WTC11 (cell line): ENCODE measurements at regions not wholly inside any gene's neighbourhood (a gene's known extent, or its start where the extent isn't known, plus 50 kb on each side); places are given as distances from the start of the nearest gene placed in this dataset.

Experiments
- ATAC-seq: fragments of 200-7000 bp; cut with Tn5 transposase; 2 replicates; pipeline ENCODE4 v1.10.0; 2021; ENCODE audit warnings: mild to moderate bottlenecking, moderate library complexity
- CTCF ChIA-PET: fragments of 300-600 bp; sonication (Branson Sonifier 250); formaldehyde crosslinking; loops from one replicate; lab custom pipeline; 2021; ENCODE audit warnings: antibody characterized with exemption; lab: Charles Lee
- POLR2A ChIA-PET: fragments of 350-600 bp; sonication (Branson Sonifier 250); formaldehyde crosslinking; loops from one replicate; lab custom pipeline; 2021; ENCODE audit warnings: antibody characterized with exemption; lab: Charles Lee
- DNase-seq: peaks from one replicate; pipeline ENCODE4 v3.0.0; 2021; ENCODE audit warnings: low spot score
- H3K27ac Mint-ChIP-seq: 2 replicates; pipeline ENCODE4 v1.8.0; 2021; ENCODE audit warnings: mixed read lengths
- H3K27me3 Mint-ChIP-seq: 2 replicates; pipeline ENCODE4 v1.8.0; 2021; ENCODE audit warnings: low read depth, mild to moderate bottlenecking, moderate library complexity, mixed read lengths
- H3K36me3 Mint-ChIP-seq: 2 replicates; pipeline ENCODE4 v1.8.0; 2021; ENCODE audit warnings: mixed read lengths
- H3K4me1 Mint-ChIP-seq: 2 replicates; pipeline ENCODE4 v1.8.0; 2022; ENCODE audit warnings: mixed read lengths
- H3K4me3 Mint-ChIP-seq: 2 replicates; pipeline ENCODE4 v1.8.0; 2021; ENCODE audit warnings: mild to moderate bottlenecking, moderate library complexity, mixed read lengths
- H3K9me3 Mint-ChIP-seq: 2 replicates; pipeline ENCODE4 v1.8.0; 2021; ENCODE audit warnings: mixed read lengths
- CBFB ChIP-seq: sonication (generic); formaldehyde crosslinking; IDR thresholded peaks from 2 replicates; pipeline ENCODE4 v1.8.1; 2022; ENCODE audit warnings: mild to moderate bottlenecking, low read depth, missing genetic modification reagents
- CREM ChIP-seq: sonication (generic); formaldehyde crosslinking; IDR thresholded peaks from 2 replicates; pipeline ENCODE4 v1.8.1; 2022; ENCODE audit warnings: mild to moderate bottlenecking, missing genetic modification reagents, moderate library complexity
- ELF4 ChIP-seq: sonication (generic); formaldehyde crosslinking; IDR thresholded peaks from 2 replicates; pipeline ENCODE4 v1.8.1; 2022; ENCODE audit warnings: low read depth, mild to moderate bottlenecking, moderate library complexity, missing genetic modification reagents
- JUN ChIP-seq: sonication (generic); formaldehyde crosslinking; IDR thresholded peaks from 2 replicates; pipeline ENCODE4 v1.8.0; 2023; ENCODE audit warnings: mild to moderate bottlenecking, missing genetic modification reagents
- NFATC4 ChIP-seq: fragments of 250-450 bp; sonication (Bioruptor Pico); IDR thresholded peaks from 2 replicates; pipeline ENCODE4 v1.9.0; 2021; ENCODE audit warnings: mild to moderate bottlenecking
- TCF7 ChIP-seq: sonication (generic); formaldehyde crosslinking; IDR thresholded peaks from 2 replicates; pipeline ENCODE4 v1.8.0; 2022; ENCODE audit warnings: mild to moderate bottlenecking, low read depth, missing genetic modification reagents, moderate library complexity
- TEAD4 ChIP-seq: sonication (generic); formaldehyde crosslinking; IDR thresholded peaks from 2 replicates; pipeline ENCODE4 v1.8.0; 2022; ENCODE audit warnings: mild to moderate bottlenecking, missing genetic modification reagents
- ZBTB21 ChIP-seq: sonication (generic); formaldehyde crosslinking; IDR thresholded peaks from 2 replicates; pipeline ENCODE4 v1.8.1; 2023; ENCODE audit warnings: mild to moderate bottlenecking, missing genetic modification reagents, borderline replicate concordance
- ZNF219 ChIP-seq: sonication (generic); formaldehyde crosslinking; IDR thresholded peaks from 2 replicates; pipeline ENCODE4 v1.8.0; 2023; ENCODE audit warnings: missing genetic modification reagents, mild to moderate bottlenecking, borderline replicate concordance
- ZNF232 ChIP-seq: sonication (generic); formaldehyde crosslinking; IDR thresholded peaks from 2 replicates; pipeline ENCODE4 v1.8.0; 2022; ENCODE audit warnings: mild to moderate bottlenecking, missing genetic modification reagents
- ZNF263 ChIP-seq: sonication (generic); formaldehyde crosslinking; IDR thresholded peaks from 2 replicates; pipeline ENCODE4 v1.8.1; 2022; ENCODE audit warnings: low read depth, mild to moderate bottlenecking, moderate library complexity, missing genetic modification reagents
- TF ChIP-seq, protein P1 (sequence below): sonication (generic); formaldehyde crosslinking; IDR thresholded peaks from 2 replicates; pipeline ENCODE4 v1.8.0; 2023; ENCODE audit warnings: missing genetic modification reagents, mild to moderate bottlenecking, borderline replicate concordance
- TF ChIP-seq, protein P2 (sequence below): sonication (generic); formaldehyde crosslinking; IDR thresholded peaks from 2 replicates; pipeline ENCODE4 v1.8.1; 2022; ENCODE audit warnings: missing genetic modification reagents, borderline replicate concordance
- TF ChIP-seq, protein P3 (sequence below): fragments of 250-450 bp; sonication (Bioruptor Pico); IDR thresholded peaks from 2 replicates; pipeline ENCODE4 v1.8.0; 2021; ENCODE audit warnings: mild to moderate bottlenecking
- TF ChIP-seq, protein P4 (sequence below): fragments of 250-450 bp; sonication (Bioruptor Pico); IDR thresholded peaks from 2 replicates; pipeline ENCODE4 v1.9.0; 2021; ENCODE audit warnings: mild to moderate bottlenecking
- TF ChIP-seq, protein P5 (sequence below): sonication (generic); formaldehyde crosslinking; IDR thresholded peaks from 2 replicates; pipeline ENCODE4 v1.8.0; 2022; ENCODE audit warnings: missing genetic modification reagents

DNA sequence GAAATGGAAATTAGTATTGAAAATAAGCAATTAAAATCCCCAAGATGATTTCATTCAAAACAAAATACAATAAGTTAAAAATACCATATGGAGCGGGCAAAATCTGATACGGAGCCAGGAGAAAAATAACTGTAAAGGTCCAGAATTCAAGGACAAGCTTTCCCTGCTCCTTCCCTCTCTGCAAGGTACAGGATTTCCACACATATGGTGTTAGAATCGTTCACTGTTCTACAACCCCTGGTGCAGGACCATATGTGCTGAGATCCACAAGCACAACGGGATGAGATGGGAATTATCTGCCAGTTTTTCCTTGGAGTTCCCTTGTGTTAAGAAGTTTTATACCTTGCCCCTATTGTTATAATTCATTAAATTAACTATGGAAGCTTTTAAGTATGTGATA lies 94.7 kb upstream of the DMAC1 start:
- H3K4me1 Mint-ChIP-seq = peaks cover 4% of the 10 kb centered on the region; the same call in 1 of the 2 replicates
- POLR2A ChIA-PET = no interaction called here
- peaks cover 7% of the 10 kb centered on the region for H3K36me3 Mint-ChIP-seq
- CTCF ChIA-PET = no interaction called here
- DNase-seq (no peak), ATAC-seq (no peak)
- no peaks in the 10 kb centered on the region for H3K27me3 Mint-ChIP-seq
- H3K9me3 Mint-ChIP-seq = peaks cover 13% of the 10 kb centered on the region
- TF ChIP-seq ELF4 (CRISPR knock-in tag) = no peak
- TF ChIP-seq JUN (CRISPR knock-in tag) = no peak
- TF ChIP-seq, protein P1, sequence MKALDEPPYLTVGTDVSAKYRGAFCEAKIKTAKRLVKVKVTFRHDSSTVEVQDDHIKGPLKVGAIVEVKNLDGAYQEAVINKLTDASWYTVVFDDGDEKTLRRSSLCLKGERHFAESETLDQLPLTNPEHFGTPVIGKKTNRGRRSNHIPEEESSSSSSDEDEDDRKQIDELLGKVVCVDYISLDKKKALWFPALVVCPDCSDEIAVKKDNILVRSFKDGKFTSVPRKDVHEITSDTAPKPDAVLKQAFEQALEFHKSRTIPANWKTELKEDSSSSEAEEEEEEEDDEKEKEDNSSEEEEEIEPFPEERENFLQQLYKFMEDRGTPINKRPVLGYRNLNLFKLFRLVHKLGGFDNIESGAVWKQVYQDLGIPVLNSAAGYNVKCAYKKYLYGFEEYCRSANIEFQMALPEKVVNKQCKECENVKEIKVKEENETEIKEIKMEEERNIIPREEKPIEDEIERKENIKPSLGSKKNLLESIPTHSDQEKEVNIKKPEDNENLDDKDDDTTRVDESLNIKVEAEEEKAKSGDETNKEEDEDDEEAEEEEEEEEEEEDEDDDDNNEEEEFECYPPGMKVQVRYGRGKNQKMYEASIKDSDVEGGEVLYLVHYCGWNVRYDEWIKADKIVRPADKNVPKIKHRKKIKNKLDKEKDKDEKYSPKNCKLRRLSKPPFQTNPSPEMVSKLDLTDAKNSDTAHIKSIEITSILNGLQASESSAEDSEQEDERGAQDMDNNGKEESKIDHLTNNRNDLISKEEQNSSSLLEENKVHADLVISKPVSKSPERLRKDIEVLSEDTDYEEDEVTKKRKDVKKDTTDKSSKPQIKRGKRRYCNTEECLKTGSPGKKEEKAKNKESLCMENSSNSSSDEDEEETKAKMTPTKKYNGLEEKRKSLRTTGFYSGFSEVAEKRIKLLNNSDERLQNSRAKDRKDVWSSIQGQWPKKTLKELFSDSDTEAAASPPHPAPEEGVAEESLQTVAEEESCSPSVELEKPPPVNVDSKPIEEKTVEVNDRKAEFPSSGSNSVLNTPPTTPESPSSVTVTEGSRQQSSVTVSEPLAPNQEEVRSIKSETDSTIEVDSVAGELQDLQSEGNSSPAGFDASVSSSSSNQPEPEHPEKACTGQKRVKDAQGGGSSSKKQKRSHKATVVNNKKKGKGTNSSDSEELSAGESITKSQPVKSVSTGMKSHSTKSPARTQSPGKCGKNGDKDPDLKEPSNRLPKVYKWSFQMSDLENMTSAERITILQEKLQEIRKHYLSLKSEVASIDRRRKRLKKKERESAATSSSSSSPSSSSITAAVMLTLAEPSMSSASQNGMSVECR (CRISPR knock-in tag) = no peak
- TF ChIP-seq, protein P2, sequence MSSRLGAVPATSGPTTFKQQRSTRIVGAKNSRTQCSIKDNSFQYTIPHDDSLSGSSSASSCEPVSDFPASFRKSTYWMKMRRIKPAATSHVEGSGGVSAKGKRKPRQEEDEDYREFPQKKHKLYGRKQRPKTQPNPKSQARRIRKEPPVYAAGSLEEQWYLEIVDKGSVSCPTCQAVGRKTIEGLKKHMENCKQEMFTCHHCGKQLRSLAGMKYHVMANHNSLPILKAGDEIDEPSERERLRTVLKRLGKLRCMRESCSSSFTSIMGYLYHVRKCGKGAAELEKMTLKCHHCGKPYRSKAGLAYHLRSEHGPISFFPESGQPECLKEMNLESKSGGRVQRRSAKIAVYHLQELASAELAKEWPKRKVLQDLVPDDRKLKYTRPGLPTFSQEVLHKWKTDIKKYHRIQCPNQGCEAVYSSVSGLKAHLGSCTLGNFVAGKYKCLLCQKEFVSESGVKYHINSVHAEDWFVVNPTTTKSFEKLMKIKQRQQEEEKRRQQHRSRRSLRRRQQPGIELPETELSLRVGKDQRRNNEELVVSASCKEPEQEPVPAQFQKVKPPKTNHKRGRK (CRISPR knock-in tag) = no peak
- TF ChIP-seq, protein P3, sequence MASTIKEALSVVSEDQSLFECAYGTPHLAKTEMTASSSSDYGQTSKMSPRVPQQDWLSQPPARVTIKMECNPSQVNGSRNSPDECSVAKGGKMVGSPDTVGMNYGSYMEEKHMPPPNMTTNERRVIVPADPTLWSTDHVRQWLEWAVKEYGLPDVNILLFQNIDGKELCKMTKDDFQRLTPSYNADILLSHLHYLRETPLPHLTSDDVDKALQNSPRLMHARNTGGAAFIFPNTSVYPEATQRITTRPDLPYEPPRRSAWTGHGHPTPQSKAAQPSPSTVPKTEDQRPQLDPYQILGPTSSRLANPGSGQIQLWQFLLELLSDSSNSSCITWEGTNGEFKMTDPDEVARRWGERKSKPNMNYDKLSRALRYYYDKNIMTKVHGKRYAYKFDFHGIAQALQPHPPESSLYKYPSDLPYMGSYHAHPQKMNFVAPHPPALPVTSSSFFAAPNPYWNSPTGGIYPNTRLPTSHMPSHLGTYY (CRISPR knock-in tag) = no peak
- TF ChIP-seq, protein P4, sequence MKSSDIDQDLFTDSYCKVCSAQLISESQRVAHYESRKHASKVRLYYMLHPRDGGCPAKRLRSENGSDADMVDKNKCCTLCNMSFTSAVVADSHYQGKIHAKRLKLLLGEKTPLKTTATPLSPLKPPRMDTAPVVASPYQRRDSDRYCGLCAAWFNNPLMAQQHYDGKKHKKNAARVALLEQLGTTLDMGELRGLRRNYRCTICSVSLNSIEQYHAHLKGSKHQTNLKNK (CRISPR knock-in tag) = no peak
- TF ChIP-seq TEAD4 = no peak
- no peak for TF ChIP-seq TCF7 (CRISPR knock-in tag)
- TF ChIP-seq CREM = no peak
- no peak for TF ChIP-seq NFATC4 (CRISPR knock-in tag)
- TF ChIP-seq ZNF263 (CRISPR knock-in tag) = no peak
- H3K27ac Mint-ChIP-seq = no peak overlapping the region
- H3K4me3 Mint-ChIP-seq = no peak overlapping the region

DNA sequence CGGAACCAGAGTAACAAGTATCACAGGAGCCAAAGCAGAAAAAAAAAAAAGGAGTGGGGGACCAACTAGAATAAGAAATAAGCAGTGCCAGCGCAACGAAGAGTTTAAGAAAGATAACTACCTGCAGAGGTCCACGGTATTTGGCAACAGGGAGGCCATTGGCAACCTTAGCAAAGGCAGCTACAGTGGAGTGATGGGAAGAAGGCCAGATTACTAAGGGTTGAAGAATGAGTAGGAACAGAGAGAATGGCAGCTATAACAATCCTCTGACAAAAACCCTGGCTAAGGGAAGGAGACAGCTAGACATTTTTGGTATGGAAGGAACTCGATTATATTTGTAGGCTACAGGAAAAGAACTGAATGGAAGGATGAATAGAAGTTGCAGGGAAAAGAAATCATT lies 93.4 kb upstream of the DMAC1 start:
- Mint-ChIP-seq H3K9me3 (peaks cover 13% of the 10 kb centered on the region), H3K4me1 (peaks cover 4% of the 10 kb centered on the region; the same call in 1 of the 2 replicates), H3K27ac (no peak overlapping the region), H3K4me3 (no peak overlapping the region), H3K36me3 (peaks cover 7% of the 10 kb centered on the region), H3K27me3 (no peaks in the 10 kb centered on the region)
- CTCF ChIA-PET = no interaction called here
- POLR2A ChIA-PET = no interaction called here
- no peak for TF ChIP-seq ZNF219 (CRISPR knock-in tag)
- TF ChIP-seq, protein P5, sequence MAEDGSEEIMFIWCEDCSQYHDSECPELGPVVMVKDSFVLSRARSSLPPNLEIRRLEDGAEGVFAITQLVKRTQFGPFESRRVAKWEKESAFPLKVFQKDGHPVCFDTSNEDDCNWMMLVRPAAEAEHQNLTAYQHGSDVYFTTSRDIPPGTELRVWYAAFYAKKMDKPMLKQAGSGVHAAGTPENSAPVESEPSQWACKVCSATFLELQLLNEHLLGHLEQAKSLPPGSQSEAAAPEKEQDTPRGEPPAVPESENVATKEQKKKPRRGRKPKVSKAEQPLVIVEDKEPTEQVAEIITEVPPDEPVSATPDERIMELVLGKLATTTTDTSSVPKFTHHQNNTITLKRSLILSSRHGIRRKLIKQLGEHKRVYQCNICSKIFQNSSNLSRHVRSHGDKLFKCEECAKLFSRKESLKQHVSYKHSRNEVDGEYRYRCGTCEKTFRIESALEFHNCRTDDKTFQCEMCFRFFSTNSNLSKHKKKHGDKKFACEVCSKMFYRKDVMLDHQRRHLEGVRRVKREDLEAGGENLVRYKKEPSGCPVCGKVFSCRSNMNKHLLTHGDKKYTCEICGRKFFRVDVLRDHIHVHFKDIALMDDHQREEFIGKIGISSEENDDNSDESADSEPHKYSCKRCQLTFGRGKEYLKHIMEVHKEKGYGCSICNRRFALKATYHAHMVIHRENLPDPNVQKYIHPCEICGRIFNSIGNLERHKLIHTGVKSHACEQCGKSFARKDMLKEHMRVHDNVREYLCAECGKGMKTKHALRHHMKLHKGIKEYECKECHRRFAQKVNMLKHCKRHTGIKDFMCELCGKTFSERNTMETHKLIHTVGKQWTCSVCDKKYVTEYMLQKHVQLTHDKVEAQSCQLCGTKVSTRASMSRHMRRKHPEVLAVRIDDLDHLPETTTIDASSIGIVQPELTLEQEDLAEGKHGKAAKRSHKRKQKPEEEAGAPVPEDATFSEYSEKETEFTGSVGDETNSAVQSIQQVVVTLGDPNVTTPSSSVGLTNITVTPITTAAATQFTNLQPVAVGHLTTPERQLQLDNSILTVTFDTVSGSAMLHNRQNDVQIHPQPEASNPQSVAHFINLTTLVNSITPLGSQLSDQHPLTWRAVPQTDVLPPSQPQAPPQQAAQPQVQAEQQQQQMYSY (CRISPR knock-in tag) = no peak
- TF ChIP-seq ZBTB21 (CRISPR knock-in tag) = no peak
- no peak for TF ChIP-seq CBFB (CRISPR knock-in tag)
- no peak for TF ChIP-seq ZNF232
- DNase-seq (no peak), ATAC-seq (no peak)
